ENCODE measurements at regions not wholly inside any gene's neighbourhood (a gene's known extent, or its start where the extent isn't known, plus 50 kb on each side); places are given as distances from the start of the nearest gene placed in this dataset.

GRCh38 chr12:83808591-83808990 lies 1104.0 kb downstream of the SLC6A15 start:
- no peak overlapping the region for H3K9ac ChIP-seq (replicated peaks in 1 of 4; ENCODE audit: extremely low read depth in 1 of 4, low read depth in 3 of 4, low read length in 3 of 4)
- H3K4me3 ChIP-seq (ENCODE audit: extremely low read depth in 1 of 4, insufficient read depth in 2 of 4, low read depth in 3 of 4, low read length in 4 of 4): no peak overlapping the region
- CTCF ChIA-PET (ENCODE audit: partially characterized antibody): interaction anchor here (2.1 kb wide), 1 partner anchor 19 kb away, joined by 4 read pairs; no protein-coding TSS in a partner anchor
- H3K14ac ChIP-seq (ENCODE audit: insufficient read length): no peak overlapping the region
- no peaks in the 10 kb centered on the region for H3K79me2 ChIP-seq (ENCODE audit: control insufficient read depth in 1 of 2, insufficient read depth in 2 of 2, low read length in 2 of 2)
- no peak for DNase-seq (ENCODE audit: low read depth in 1 of 2, low spot score in 2 of 2)
- H2BK5ac ChIP-seq (ENCODE audit: low read depth, low read length): no peak overlapping the region
- no peak overlapping the region for H2BK120ac ChIP-seq (replicated peaks; ENCODE audit: low read depth, low read length)
- no peak overlapping the region for H3K56ac ChIP-seq (replicated peaks; ENCODE audit: insufficient read length, low read depth, low read length)
- no peaks in the 10 kb centered on the region for H3K23me2 ChIP-seq (ENCODE audit: low read depth, low read length)
- H3K23ac ChIP-seq (ENCODE audit: insufficient read length): no peak overlapping the region
- POLR2A ChIA-PET (ENCODE audit: partially characterized antibody): no interaction called here
- H2AFZ ChIP-seq (ENCODE audit: low read length): no peak overlapping the region
- no peaks in the 10 kb centered on the region for H3K79me1 ChIP-seq (ENCODE audit: low read depth, low read length)
- TF ChIP-seq KDM5A (IDR thresholded peaks at IDR 0.05; ENCODE audit: low read length) (no peak), SIRT6 (IDR thresholded peaks at IDR 0.05; ENCODE audit: low read length) (no peak), TBP (IDR thresholded peaks at IDR 0.05; ENCODE audit: low read depth, low read length) (no peak), RNF2 (IDR thresholded peaks at IDR 0.05; ENCODE audit: borderline replicate concordance, low read depth, low read length, missing control alignments, poor library complexity, severe bottlenecking) (no peak), CBX5 (IDR thresholded peaks at IDR 0.05; ENCODE audit: low read depth, low read length) (no peak), CTCF (IDR thresholded peaks at IDR 0.05; ENCODE audit: control extremely low read depth in 1 of 3, insufficient read depth in 1 of 3, low read depth in 1 of 3, low read length in 3 of 3) (no peak), TAF7 (optimal IDR thresholded peaks at IDR 0.05; ENCODE audit: borderline replicate concordance, low read depth, low read length) (no peak), EZH2 (IDR thresholded peaks at IDR 0.05; ENCODE audit: low read depth, low read length, severe bottlenecking) (no peak), SIX5 (IDR thresholded peaks at IDR 0.05; ENCODE audit: low read depth, low read length) (no peak), EP300 (IDR thresholded peaks at IDR 0.05; ENCODE audit: borderline replicate concordance in 1 of 2, low read depth in 2 of 2, low read length in 2 of 2) (no peak)
- no peak overlapping the region for H3K4ac ChIP-seq (replicated peaks; ENCODE audit: insufficient read length, low read depth, low read length)
- WGBS, 2 experiments (ENCODE audit: extremely low coverage in 1 of 2, insufficient coverage in 1 of 2, insufficient read length in 1 of 2, insufficient replicate concordance in 2 of 2, low coverage in 1 of 2, low lambda C conversion rate in 2 of 2, missing lambda C conversion rate in 1 of 2): 87% methylated on average over 3 of the region's 3 CpGs; no CpG with 5 or more reads in 1 of the 2 experiments
- no peaks in the 10 kb centered on the region for H3K36me3 ChIP-seq (ENCODE audit: control insufficient read depth in 2 of 4, insufficient read depth in 4 of 4, low read length in 3 of 4)
- peaks cover 0 to 1% (median 0%) of the 10 kb centered on the region in 4 experiments; a peak in 1 of 7 replicates for H3K27me3 ChIP-seq (replicated peaks in 1 of 4; ENCODE audit: control insufficient read depth in 3 of 4, extremely low read depth in 1 of 4, insufficient read depth in 3 of 4, low read length in 3 of 4)
- no peaks in the 10 kb centered on the region for H3K9me3 ChIP-seq (ENCODE audit: insufficient read depth in 2 of 2, low read depth in 1 of 2, low read length in 1 of 2)
- H3K4me2 ChIP-seq (ENCODE audit: insufficient read depth in 1 of 2, low read depth in 2 of 2, low read length in 2 of 2): no peak overlapping the region
- H3K27ac ChIP-seq (ENCODE audit: low read depth, low read length): no peak overlapping the region
- no peak overlapping the region for H2BK12ac ChIP-seq (ENCODE audit: low read depth, low read length)
- no peak overlapping the region for H2BK20ac ChIP-seq (ENCODE audit: low read length)
- no peak overlapping the region for H4K5ac ChIP-seq (ENCODE audit: insufficient read length, low read depth, low read length)
- H2AK5ac ChIP-seq (ENCODE audit: low read depth, low read length): no peak overlapping the region
- H4K20me1 ChIP-seq (replicated peaks in 1 of 2; ENCODE audit: control insufficient read depth in 1 of 2, insufficient read depth in 2 of 2, low read length in 2 of 2): no peaks in the 10 kb centered on the region
- no peak overlapping the region for H4K91ac ChIP-seq (replicated peaks; ENCODE audit: insufficient read length, low read length)
- H3K4me1 ChIP-seq (replicated peaks in 1 of 4; ENCODE audit: control insufficient read depth in 3 of 4, insufficient read depth in 4 of 4, low read length in 3 of 4): no peaks in the 10 kb centered on the region
- no peak for FAIRE-seq
- H2BK15ac ChIP-seq (ENCODE audit: low read length): no peak overlapping the region
- no peak overlapping the region for H4K8ac ChIP-seq (ENCODE audit: extremely low read depth, insufficient read depth, low read length)
- H3K18ac ChIP-seq (ENCODE audit: extremely low read depth, low read length): no peak overlapping the region

Measured in H1 (cell line).